Hematopoietic multipotent progenitor cell treated with erythropoietin and hydrocortisone succinate and interleukin-3 and kit ligand, for 15 days (in vitro differentiated cells): ENCODE measurements at regions not wholly inside any gene's neighbourhood (a gene's known extent, or its start where the extent isn't known, plus 50 kb on each side); places are given as distances from the start of the nearest gene placed in this dataset.
"Not testable (repeated sequence)": the region's sequence is repeated elsewhere in the genome, so short reads cannot be mapped to it uniquely, and the experiment has no call there.

Experiments used
- DNase-seq: peaks from one replicate; pipeline ENCODE4 v3.0.0-alpha.2; 2015; ENCODE audit warnings: low spot score

DNA sequence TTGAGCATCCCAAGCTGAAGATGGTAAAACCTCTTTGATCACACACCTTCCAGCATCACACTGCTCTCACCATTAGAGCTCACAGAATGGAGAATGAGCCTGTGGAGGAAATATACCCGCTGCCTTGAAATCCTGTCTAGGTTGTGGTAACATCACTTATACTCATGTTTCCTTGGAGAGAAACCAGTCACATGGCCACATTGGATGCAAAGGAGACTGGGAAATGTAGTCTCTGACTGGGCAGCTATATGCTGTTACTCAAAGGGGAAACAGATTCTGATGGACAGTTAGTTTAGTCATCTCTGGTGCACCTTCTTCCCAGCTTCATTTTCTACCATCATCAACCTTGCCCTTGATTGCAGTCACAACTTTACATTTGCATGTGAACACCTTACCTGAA is 286.3 kb downstream of the ANKRD50 start:
- DNase-seq = no peak

DNA sequence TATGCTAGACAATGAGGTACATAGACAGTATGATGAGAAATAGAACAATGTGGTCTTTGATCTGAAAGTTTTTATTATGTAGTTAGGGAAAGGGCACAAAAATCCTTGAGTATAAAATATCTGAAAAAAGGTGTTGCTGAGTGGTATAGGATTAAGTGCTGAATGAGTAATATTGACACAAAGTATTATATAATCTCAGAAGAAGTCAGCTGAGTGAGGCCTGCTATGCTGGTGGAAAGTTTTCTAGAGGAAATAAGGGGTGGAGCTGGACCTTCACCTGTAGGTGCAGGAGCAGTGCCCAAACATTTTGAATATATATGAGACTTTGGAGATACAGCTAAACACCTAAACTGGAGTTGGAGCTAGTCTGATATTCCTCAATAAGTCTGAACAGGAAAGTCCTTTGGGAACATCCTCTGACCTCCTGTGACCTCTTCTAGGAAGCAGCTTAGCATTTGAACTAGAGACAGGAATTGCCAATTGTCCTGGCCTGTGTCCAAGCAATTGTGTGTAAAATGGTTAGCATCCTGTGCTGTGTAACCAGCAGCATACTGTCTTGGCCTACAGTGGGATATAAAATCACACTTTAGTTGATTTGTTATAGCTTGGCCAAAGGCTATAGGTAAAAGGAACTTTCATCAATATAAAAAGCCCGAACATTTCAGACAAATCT is 285.3 kb downstream of the ANKRD50 start:
- DNase-seq = no peak

DNA sequence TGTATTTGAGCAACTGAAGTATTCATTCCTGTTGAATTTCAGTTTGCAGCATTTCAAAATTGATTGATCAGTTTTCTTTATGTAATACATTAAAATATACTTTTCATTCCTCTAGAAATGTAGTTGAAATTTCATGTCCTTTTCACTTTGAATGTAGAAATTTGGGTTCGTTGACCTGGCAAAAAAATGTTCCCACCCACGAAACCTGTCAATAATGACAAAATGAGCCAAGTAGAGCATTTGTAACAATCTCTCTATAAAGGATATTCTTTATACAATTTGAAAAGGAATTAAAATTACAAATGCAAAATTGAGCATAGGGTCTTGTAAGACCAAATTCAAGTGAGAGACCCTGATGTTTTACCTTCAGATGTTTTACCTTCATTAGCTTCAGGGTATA is 283.9 kb downstream of the ANKRD50 start:
- no peak for DNase-seq

DNA sequence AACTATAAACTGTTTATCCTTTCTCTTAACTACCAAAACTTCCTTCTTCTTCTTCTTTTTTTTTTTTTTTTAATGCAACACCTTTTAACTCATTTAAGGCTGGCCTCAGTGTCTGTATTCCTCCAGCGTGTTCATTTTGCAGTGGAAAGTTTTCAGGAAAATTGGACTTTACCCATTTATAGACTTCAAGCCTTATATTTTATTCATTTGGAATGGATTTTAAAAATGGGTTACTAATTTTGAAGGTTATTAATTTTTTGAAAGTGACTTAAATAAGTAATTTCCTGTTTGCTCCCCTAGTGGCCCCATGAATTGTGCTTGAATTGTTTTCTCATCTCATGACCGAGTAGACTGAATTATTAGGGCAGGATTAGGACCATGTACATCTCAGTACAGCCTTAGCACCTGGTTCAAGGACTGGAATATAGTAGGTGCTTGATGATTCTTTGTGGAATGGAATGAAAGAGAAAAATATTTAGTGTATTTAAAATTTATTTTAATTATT is 282.7 kb downstream of the ANKRD50 start:
- no peak for DNase-seq

DNA sequence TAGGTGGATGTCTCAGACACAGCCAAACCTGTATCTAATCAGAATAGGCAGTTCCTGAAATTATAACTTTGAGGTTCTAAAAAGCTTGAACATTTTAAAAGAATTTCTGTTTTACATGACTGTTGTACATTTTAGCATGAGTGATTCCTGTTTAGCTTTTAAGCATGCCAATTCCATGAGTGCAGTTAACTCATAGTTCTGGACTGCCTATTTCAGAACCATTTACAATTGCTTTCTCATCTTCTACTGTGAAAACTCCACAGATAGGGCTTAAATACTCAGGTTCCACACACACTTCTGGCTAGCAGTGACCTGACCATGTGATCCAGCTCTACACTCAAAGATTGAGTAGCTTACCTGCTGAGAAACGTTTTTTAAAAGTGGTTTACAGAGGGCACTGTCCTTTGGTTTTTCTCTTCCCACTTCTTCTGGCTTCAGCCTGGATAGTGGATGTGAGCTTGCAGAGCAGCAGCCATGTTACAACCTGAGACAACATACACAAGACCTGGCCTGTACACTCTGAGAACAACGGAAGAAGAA is 280.8 kb downstream of the ANKRD50 start:
- DNase-seq = no peak

DNA sequence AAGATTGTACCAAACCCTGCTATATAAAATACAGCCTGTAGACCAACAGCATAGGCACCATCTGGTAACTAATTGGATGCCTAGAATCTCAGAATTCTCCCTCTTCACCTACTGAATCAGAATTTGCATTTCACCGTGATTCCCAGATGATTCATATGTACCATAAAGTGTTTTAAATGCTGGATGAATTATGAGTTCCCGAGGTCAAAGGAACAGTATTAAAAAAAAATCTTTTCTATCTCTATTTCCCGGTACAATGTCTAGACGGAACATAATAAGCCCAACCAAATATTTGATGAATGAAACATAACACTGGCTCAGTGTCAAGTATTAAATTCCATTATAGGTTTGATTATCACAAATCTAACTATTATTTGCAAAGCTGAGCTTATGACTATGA is 280.0 kb downstream of the ANKRD50 start:
- no peak for DNase-seq

DNA sequence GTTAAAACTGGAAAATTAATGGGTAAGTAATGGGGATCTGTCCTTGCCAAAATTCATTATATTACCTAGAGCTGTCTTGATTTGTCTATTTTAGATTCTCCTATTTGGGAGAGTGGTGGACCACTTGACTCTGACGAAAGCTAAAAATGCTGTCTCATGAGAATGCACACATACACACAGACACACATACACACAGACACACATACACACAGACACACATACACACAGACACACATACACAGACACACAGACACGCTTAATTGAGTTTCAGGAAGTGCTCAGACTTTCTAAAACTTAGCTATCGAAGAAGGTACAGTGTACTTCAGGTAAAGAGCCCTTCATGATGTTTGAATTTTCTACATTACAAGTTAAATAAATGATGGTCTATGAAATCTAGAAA is 279.5 kb downstream of the ANKRD50 start:
- no peak for DNase-seq

DNA sequence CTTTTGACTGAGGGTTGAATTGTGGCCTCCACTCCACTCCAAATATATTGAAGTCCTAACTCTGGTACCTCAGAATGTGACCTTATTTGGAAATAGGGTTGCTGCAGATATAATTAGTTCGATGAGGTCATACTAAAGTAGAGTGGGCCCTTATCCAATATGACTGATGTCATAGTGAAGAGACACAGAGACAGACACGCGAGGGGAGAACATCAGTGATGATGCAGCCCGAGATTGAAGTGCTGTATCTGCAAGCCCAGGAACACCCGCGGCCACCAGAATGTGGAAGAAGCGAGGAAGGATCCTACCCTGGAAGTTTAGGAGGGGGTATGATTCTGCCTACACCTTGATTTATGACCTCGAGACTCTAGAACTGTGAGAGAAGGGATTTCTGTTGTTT is 279.0 kb downstream of the ANKRD50 start:
- DNase-seq = no peak

DNA sequence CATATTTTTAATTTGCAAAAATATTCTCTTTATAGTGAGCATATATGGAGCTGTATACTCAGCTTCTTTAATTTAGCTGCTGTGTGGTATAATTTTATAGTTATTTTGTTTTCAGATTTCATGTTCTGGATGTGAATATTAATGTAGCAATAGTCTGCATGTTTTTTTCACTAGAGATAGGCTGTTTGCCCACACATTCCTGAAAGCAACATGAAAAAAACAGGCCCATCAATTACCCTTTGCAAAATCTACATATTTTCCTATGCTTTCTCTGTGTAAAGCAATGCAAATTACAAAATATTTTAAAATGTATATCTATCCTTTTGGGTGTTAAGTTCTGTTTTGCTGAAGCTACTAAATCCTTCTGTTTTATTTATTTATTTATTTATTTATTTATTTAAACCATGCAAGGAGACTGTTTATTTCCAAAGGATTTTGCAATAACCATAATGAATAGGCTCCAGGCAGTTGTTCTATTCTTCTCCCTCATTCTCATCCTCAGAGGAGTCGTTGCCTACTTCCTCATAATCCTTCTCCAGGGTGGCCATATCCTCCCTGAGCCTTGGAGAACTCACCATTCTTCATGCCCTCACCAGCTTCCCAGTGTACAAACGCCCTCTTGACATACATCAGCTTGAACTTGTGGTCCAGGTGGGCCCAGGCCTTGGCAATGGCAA is 277.1 kb downstream of the ANKRD50 start:
- no peak for DNase-seq

DNA sequence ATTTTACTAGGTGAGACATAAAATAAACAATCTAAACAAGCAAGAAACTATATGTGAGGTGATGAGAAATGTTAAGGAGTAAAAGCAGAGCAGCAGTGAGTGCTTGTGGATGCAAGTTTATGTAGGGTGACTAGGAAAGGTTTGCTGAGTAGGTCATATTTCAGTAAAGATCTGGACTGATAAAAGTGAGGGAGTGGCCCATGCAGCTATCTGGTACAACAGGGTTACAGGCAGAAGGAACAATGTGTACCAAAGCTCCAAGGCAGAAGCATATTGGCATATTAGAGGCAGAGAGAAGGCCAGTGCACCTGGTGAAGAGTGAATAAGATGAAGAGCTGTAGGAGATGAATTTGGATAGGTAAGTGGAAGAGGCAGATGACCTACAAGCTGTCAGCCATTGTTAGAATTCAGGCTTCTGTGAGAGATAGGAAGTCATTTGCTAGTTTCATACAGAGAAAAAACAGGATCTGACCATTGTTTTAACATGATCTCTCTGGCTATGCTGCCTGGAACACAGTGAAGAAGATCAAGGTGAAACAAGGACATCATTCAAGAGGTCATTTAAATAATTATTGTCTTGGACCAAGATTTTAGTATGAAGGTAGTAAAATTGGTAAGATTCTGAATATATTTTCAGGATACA is 274.6 kb downstream of the ANKRD50 start:
- no peak for DNase-seq

DNA sequence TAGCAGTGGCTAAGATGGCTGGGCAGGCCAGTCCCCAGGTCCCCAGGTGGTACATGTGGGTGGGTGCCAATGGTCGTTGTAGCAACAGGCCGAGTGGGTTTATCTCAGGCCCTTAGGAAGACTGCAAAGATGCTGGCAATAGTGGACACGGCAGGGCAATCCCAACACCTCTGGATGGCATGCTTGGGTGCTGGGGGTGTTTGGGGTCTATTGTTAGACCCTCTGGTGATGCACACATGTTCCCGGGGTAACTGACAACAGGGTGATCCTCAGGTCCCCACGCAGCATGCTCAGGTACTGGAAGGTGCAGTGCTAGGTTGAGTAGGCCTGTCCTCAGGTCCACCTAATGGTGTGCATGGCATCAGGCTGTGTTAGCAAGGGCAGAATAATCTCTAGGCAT is 267.5 kb downstream of the ANKRD50 start:
- DNase-seq = no peak

DNA sequence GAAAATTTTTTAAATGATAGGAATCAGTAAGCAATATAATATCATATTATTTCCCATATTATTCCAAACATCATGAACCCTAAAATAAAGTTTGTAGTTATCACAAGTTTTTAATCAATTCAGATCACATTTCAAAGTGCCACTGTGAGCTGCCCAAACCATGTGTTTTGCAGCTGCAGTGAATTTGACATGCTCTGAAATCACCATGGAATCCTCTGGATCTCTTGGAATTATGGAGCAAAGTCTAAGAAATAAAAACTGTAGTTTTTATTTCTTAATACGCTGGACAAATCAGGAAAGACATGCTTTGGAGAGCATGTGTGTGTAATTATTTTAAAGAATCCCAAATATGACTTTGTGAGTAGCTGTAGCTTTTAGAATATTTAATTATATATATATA is 262.7 kb downstream of the ANKRD50 start:
- no peak for DNase-seq

DNA sequence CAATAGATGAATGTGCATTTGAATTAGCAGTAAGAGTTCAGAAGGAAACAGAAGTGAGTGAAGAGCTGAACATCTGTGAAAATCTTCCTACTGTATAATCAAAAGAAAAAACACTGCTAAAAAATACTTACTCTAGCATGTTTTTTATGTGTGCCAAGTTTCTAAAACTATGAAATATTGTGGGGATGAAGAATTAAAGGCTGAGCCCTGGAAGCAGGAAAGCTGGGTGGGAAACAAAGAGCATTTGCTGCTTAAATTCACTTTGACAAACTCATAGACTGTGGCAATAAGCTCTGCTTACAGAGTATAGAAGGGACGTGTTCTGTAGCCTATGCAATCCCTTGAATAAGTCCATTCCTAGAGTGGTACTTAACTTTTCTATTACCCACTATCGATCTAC is 261.7 kb downstream of the ANKRD50 start:
- no peak for DNase-seq

DNA sequence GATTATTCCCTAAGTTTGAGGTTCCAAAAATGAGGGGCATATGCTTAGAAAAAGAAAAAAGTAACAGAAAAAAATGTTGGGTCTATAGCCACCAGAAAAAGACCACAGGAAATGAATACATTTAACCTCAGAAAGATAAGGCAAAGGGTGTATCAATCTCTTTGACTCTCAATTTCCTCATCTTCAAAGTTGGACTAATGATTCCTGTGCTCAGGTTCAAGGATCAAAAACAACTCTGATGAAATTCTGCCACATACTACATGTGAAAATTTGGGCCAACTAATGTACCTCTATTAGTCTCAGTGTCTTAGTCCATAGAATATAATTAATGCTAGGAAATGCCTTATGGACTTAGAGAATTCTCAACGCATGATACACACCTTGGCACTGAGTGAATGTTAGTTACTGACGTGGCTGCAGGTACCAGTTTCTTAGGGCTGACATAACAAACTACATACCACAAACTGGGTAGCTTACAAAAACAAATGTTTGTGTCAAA is 257.7 kb downstream of the ANKRD50 start:
- DNase-seq = no peak

DNA sequence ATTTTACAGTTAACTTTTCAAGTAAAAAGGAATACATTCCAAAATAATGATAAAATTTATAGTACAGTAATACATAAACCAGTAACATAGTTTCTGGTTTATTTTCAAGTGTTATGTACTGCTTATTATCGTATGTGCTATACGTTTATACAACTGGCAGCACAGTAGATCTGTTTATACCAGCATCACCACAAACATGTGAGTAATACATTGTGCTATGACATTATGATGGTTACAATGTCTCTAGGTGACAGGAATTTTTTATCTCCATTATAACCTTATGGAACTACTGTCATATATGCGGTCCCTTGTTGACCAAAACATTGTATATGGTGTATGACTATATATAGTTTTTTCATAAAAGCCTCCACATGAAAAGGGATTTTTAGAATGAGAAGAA is 256.9 kb downstream of the ANKRD50 start:
- no peak for DNase-seq

DNA sequence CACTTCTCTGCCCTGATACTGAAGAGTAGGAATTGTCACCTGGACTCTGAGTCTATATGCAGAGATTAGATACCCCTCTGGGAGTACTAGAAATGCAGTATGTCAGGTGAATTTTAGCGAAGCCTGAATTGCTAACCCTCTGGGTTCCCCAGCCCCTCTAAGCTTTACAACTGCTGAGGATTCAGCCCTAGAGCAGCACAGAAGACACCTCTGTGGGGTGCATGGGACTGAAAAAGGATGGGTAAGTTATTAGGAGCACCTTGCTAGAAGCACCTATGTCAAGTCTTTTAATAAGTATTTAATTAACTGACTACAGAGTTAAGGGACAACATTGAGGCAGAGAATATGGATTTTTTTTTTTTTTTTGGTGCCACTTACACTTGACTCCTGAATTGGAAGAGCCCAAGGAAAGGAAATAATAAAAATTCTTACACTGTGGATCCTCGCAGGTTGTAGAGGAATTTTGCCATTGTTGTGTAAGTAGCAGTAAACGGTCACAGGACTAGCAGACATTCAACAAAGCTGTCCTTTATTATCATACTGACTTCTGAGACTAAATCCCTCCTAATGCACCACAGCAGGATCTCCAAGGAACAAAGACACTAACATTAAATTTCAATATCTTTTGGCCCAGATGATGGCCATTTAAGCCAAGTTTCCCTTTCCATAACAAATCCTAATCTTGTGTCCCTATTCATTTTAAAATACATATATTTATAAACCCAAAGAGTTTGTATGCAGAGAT is 253.2 kb downstream of the ANKRD50 start:
- DNase-seq = no peak

DNA sequence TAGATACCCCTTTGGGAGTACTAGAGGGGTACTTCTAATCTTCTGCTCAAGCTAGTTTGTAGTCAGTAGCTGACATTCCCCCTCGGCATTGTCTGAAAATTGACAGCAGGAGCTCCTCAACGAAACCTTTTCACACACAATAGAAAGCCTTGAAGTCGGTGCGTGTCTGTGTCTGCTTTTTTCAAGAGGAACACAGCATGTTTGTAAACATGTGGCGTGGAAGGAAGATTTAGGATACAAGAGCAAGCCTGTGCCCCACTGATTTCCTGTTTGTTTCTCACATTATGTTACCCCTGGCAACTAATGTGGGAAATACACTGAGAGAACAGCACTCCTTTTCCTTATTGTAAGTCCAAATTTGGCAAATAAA is 252.6 kb downstream of the ANKRD50 start:
- no peak for DNase-seq

DNA sequence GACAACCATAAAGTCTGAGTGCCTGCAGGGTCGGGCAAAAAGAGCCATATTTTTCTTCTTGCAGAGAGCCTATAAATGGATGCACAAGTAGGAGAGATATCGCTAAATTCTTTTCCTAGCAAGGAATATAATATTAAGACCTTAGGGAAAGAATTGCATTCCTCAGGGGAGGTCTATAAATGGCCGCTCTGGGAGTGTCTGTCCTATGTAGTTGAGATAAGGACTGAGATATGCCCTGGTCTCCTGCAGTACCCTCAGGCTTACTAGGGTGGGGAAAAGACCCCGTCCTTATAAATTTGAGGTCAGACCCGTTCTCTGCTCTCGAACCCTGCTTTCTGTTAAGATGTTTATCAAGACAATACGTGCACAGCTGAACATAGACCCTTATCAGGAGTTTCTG is 250.9 kb downstream of the ANKRD50 start:
- not testable (repeated sequence) for DNase-seq

DNA sequence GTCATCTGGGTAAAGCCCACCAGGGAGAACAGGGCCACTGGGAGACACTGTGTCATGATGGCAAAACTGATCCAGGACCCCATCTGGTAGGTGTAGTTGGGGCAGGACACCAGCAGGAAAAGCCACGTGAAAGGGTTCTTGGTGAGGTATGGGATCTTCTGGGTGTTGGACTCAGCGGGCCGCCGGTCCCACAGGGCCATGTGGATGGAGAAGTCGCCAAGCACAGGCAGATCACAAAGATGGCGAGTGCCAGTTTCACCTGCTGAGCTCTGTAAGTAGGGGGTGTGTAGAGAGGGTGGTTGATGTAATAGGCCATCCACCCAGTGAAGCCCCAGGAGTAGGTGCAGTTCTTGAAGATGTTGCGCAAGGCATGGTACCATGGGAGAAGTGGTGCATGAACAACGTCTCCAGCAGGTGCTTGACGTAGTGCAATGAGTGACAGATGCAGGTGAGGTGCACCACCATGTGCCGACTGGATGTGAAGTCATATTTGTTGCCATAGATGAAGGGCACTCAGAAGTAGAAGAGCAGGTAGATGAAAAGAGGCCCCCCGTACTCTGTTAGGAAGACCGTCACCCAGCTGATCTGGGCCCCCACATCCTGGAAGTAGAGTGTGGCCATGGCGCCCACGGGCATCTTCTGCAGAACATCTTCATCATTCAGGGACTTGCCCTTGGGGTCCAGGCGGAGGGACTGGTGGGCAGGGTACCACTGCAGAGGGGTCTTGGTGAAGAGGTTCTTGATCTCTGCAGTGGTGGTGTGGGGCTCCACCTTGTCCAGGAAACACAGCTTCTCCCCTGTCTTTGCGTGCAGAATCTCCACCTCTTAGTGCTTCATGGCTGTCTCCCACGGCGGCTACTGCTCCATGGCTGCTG is 249.3 kb downstream of the ANKRD50 start:
- DNase-seq = no peak

DNA sequence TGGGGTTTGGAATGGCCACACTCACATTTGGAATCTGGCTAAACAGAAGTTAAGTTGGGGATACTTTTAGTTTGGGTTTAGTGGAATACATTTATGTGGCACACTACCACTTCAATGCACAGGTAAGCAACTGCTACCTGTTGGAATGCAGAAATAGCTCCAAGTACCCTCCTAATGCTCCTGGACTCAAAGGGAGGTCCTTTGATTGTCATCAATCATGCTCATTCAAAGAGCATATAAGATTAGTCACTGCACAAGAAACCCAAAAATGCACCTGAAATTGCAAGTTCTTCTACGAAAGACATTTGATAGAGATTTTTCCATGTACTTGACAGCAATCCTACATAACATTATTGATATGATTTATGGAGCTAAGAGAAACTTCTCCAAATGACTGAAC is 247.7 kb downstream of the ANKRD50 start:
- no peak for DNase-seq

DNA sequence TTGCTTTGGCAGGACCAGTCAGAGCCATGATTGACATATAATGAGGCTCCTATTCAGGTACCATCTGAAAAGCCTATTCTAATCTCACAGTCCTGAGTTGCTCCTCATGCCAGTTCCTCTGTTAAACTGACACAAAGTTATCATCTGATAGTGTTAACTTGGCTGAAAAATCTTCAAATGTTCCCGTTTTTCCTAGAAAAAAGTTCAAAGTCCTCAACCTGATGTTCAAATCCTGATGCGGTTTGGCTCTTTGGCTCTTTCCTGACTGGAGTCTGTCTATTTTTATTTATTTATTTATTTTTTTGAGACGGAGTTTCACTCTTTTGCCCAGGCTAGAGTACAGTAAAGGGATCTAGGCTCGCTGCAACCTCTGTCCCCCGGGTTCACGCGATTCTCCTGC is 244.2 kb downstream of the ANKRD50 start:
- no peak for DNase-seq
